NCI-H345 treated with DMSO at 0.1 percent for 48 hours (cell line): ENCODE measurements at regions not wholly inside any gene's neighbourhood (a gene's known extent, or its start where the extent isn't known, plus 50 kb on each side); places are given as distances from the start of the nearest gene placed in this dataset.
A peak's percentile ranks its signal among the peaks of the same experiment; 100 is the strongest.
"Not testable (repeated sequence)": the region's sequence is repeated elsewhere in the genome, so short reads cannot be mapped to it uniquely, and the experiment has no call there.

Experiments used
- DNase-seq: peaks from one replicate; lab custom pipeline; 2025; ENCODE audit not compliant: unreplicated experiment; lab: John Stamatoyannopoulos, UW

- DNase-seq, result no peak
Measured at GRCh38 chr1:187498028-187498427, 669.3 kb downstream of the PLA2G4A start.

GRCh38 chr1:187504779-187505178, 676.0 kb downstream of the PLA2G4A start:
- DNase-seq, result no peak

- peak; percentile 16 for DNase-seq
Measured at GRCh38 chr1:187509091-187509490, 680.3 kb downstream of the PLA2G4A start.

- no peak for DNase-seq
Measured at GRCh38 chr1:187513190-187513589, 684.4 kb downstream of the PLA2G4A start.

GRCh38 chr1:187514110-187514509, 685.4 kb downstream of the PLA2G4A start:
- DNase-seq, result no peak

- no peak for DNase-seq
Measured at GRCh38 chr1:187516874-187517273, 688.1 kb downstream of the PLA2G4A start.

- no peak for DNase-seq
Measured at GRCh38 chr1:187517546-187517945, 688.8 kb downstream of the PLA2G4A start.

GRCh38 chr1:187527346-187527745, 698.6 kb downstream of the PLA2G4A start:
- DNase-seq, result no peak

GRCh38 chr1:187537936-187538335, 709.2 kb downstream of the PLA2G4A start:
- no peak for DNase-seq

- no peak for DNase-seq
Measured at GRCh38 chr1:187549540-187549939, 720.8 kb downstream of the PLA2G4A start.

- no peak for DNase-seq
Measured at GRCh38 chr1:187551061-187551460, 722.3 kb downstream of the PLA2G4A start.

- no peak for DNase-seq
Measured at GRCh38 chr1:187563191-187563590, 734.4 kb downstream of the PLA2G4A start.

- no peak for DNase-seq
Measured at GRCh38 chr1:187566354-187566753, 737.6 kb downstream of the PLA2G4A start.

GRCh38 chr1:187568067-187568466, 739.3 kb downstream of the PLA2G4A start:
- DNase-seq, result no peak

GRCh38 chr1:187570166-187570565, 741.4 kb downstream of the PLA2G4A start:
- no peak for DNase-seq

GRCh38 chr1:187577610-187578009, 748.9 kb downstream of the PLA2G4A start:
- no peak for DNase-seq

GRCh38 chr1:187588917-187589316, 760.2 kb downstream of the PLA2G4A start:
- no peak for DNase-seq

GRCh38 chr1:187605736-187606135, 777.0 kb downstream of the PLA2G4A start:
- peak; percentile 45 for DNase-seq

GRCh38 chr1:187615853-187616735, 787.3 kb downstream of the PLA2G4A start:
- not testable (repeated sequence) for DNase-seq

- DNase-seq, result not testable (repeated sequence)
Measured at GRCh38 chr1:187616830-187617229, 788.1 kb downstream of the PLA2G4A start.

- no peak for DNase-seq
Measured at GRCh38 chr1:187617776-187618175, 789.0 kb downstream of the PLA2G4A start.

- DNase-seq, result no peak
Measured at GRCh38 chr1:187619175-187619574, 790.4 kb downstream of the PLA2G4A start.

- DNase-seq, result no peak
Measured at GRCh38 chr1:187621951-187622350, 793.2 kb downstream of the PLA2G4A start.
